ENCODE measurements at regions not wholly inside any gene's neighbourhood (a gene's known extent, or its start where the extent isn't known, plus 50 kb on each side); places are given as distances from the start of the nearest gene placed in this dataset.

- H3K4me3 ChIP-seq (ENCODE audit: low read depth, low read length): no peak overlapping the region
- TF ChIP-seq CTCF (IDR thresholded peaks at IDR 0.05; ENCODE audit: borderline replicate concordance, insufficient read depth, low read depth, low read length): no peak
Observed at GRCh38 chr2:139778732-139779131, 998.5 kb upstream of the NXPH2 start.

GRCh38 chr2:139773720-139774277 lies 993.6 kb upstream of the NXPH2 start:
- no peak overlapping the region for H3K4me3 ChIP-seq (ENCODE audit: low read depth, low read length)
- no peak for TF ChIP-seq CTCF (IDR thresholded peaks at IDR 0.05; ENCODE audit: borderline replicate concordance, insufficient read depth, low read depth, low read length)

GRCh38 chr2:139769633-139770032 lies 989.4 kb upstream of the NXPH2 start:
- no peak overlapping the region for H3K4me3 ChIP-seq (ENCODE audit: low read depth, low read length)
- no peak for TF ChIP-seq CTCF (IDR thresholded peaks at IDR 0.05; ENCODE audit: borderline replicate concordance, insufficient read depth, low read depth, low read length)

GRCh38 chr2:139763705-139764104 lies 983.5 kb upstream of the NXPH2 start:
- H3K4me3 ChIP-seq (ENCODE audit: low read depth, low read length): no peak overlapping the region
- no peak for TF ChIP-seq CTCF (IDR thresholded peaks at IDR 0.05; ENCODE audit: borderline replicate concordance, insufficient read depth, low read depth, low read length)

- no peak for TF ChIP-seq CTCF (IDR thresholded peaks at IDR 0.05; ENCODE audit: borderline replicate concordance, insufficient read depth, low read depth, low read length)
- no peak overlapping the region for H3K4me3 ChIP-seq (ENCODE audit: low read depth, low read length)
Observed at GRCh38 chr2:139759000-139759505, 978.9 kb upstream of the NXPH2 start.

- TF ChIP-seq CTCF (IDR thresholded peaks at IDR 0.05; ENCODE audit: borderline replicate concordance, insufficient read depth, low read depth, low read length): no peak
Observed at GRCh38 chr2:139746901-139747300, 966.7 kb upstream of the NXPH2 start.

GRCh38 chr2:139744273-139744672 lies 964.1 kb upstream of the NXPH2 start:
- no peak overlapping the region for H3K4me3 ChIP-seq (ENCODE audit: low read depth, low read length)
- TF ChIP-seq CTCF (IDR thresholded peaks at IDR 0.05; ENCODE audit: borderline replicate concordance, insufficient read depth, low read depth, low read length): no peak

More at GRCh38 chr2:139746901-139747300, 966.7 kb upstream of the NXPH2 start:
- no peak overlapping the region for H3K4me3 ChIP-seq (ENCODE audit: low read depth, low read length)

All from GM12875 (cell line).